ENCODE measurements at regions not wholly inside any gene's neighbourhood (a gene's known extent, or its start where the extent isn't known, plus 50 kb on each side); places are given as distances from the start of the nearest gene placed in this dataset.

DNA sequence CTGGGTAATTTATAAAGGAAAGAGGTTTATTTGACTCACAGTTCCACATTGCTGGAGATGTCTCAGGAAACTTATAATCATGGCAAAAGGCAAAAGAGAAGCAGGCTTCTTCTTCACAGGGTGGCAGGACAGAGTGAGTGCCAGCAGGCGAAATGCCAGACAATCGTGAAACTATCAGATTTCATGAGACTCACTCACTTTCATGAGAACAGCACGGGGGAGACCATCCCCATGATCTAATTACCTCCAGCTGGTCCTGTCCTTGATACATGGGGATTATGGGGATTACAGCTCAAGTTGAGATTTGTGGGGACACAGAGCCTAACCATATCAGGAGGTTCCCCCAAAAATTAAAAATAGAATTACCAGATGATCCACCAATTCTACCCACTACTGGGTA, 675.5 kb upstream of the SLC8A1 start:
- Mint-ChIP-seq H3K27ac (ENCODE audit: unreplicated experiment) (no peak overlapping the region), H3K36me3 (ENCODE audit: insufficient read depth, unreplicated experiment) (no peaks in the 10 kb centered on the region), H3K4me3 (ENCODE audit: unreplicated experiment) (no peak overlapping the region), H3K9me3 (ENCODE audit: unreplicated experiment) (peaks cover 19% of the 10 kb centered on the region), H3K27me3 (ENCODE audit: insufficient read depth, unreplicated experiment) (no peaks in the 10 kb centered on the region), H3K4me1 (ENCODE audit: low read depth, unreplicated experiment) (peaks cover 20% of the 10 kb centered on the region)
- Histone ChIP-seq H3K4me3 (ENCODE audit: low read depth, low read length) (no peak overlapping the region), H3K4me1 (peaks cover 31% of the 10 kb centered on the region), H3K36me3 (ENCODE audit: control insufficient read depth, insufficient read depth, low read length) (no peaks in the 10 kb centered on the region), H3K27me3 (replicated peaks; ENCODE audit: control insufficient read depth, insufficient read depth, low read length) (no peaks in the 10 kb centered on the region), H3K9me3 (peaks cover 4% of the 10 kb centered on the region; the same call in 1 of the 2 replicates)
- POLR2A ChIA-PET: no interaction called here
- no peak for DNase-seq
- intact Hi-C loops (cut with micrococcal nuclease; ENCODE audit: unreplicated experiment): no loop called here
- CTCF ChIA-PET: no interaction called here
- TF ChIP-seq, protein P1, sequence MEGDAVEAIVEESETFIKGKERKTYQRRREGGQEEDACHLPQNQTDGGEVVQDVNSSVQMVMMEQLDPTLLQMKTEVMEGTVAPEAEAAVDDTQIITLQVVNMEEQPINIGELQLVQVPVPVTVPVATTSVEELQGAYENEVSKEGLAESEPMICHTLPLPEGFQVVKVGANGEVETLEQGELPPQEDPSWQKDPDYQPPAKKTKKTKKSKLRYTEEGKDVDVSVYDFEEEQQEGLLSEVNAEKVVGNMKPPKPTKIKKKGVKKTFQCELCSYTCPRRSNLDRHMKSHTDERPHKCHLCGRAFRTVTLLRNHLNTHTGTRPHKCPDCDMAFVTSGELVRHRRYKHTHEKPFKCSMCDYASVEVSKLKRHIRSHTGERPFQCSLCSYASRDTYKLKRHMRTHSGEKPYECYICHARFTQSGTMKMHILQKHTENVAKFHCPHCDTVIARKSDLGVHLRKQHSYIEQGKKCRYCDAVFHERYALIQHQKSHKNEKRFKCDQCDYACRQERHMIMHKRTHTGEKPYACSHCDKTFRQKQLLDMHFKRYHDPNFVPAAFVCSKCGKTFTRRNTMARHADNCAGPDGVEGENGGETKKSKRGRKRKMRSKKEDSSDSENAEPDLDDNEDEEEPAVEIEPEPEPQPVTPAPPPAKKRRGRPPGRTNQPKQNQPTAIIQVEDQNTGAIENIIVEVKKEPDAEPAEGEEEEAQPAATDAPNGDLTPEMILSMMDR (IDR thresholded peaks at IDR 0.05; ENCODE audit: insufficient read depth in 1 of 2, low read depth in 1 of 2, low read length in 1 of 2, severe bottlenecking in 1 of 2, unreplicated experiment in 1 of 2): no peak
- BruUV-seq (replicated peaks): no TSS peak

DNA sequence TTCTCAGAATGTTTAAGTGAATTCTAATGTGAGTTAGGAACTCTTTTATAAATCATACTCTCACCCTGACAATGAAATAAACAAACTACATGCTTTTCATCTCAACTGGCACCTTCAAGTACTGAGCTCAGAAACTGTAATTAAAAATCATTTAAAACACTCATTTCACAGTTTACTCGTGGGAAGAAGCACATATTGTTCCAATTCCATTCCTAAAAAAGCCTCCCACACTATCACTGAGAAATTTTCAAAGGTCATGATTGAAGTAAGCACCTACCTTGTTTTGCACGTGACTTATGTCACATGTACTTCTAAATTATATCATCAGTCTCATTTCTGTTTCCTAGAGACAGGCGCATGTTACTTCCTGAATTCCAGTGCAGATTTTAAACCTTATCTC, 678.1 kb upstream of the SLC8A1 start:
- Mint-ChIP-seq H3K4me1 (ENCODE audit: low read depth, unreplicated experiment) (peaks cover 8% of the 10 kb centered on the region), H3K27me3 (ENCODE audit: insufficient read depth, unreplicated experiment) (no peaks in the 10 kb centered on the region), H3K36me3 (ENCODE audit: insufficient read depth, unreplicated experiment) (no peaks in the 10 kb centered on the region), H3K4me3 (ENCODE audit: unreplicated experiment) (no peak overlapping the region), H3K27ac (ENCODE audit: unreplicated experiment) (peak overlapping the region; percentile 42), H3K9me3 (ENCODE audit: unreplicated experiment) (peaks cover 19% of the 10 kb centered on the region)
- TF ChIP-seq, protein P1 (IDR thresholded peaks at IDR 0.05; ENCODE audit: insufficient read depth in 1 of 2, low read depth in 1 of 2, low read length in 1 of 2, severe bottlenecking in 1 of 2, unreplicated experiment in 1 of 2): no peak
- DNase-seq: no peak
- ChIA-PET POLR2A (no interaction called here), CTCF (no interaction called here)
- no peaks in the 10 kb centered on the region for H3K36me3 ChIP-seq (ENCODE audit: control insufficient read depth, insufficient read depth, low read length)
- peaks cover 4% of the 10 kb centered on the region; the same call in 1 of the 2 replicates for H3K9me3 ChIP-seq
- H3K4me1 ChIP-seq: peaks cover 26% of the 10 kb centered on the region
- no peaks in the 10 kb centered on the region for H3K27me3 ChIP-seq (replicated peaks; ENCODE audit: control insufficient read depth, insufficient read depth, low read length)
- intact Hi-C loops (cut with micrococcal nuclease; ENCODE audit: unreplicated experiment): no loop called here
- BruUV-seq (replicated peaks): no TSS peak
- no peak overlapping the region for H3K4me3 ChIP-seq (ENCODE audit: low read depth, low read length)

DNA sequence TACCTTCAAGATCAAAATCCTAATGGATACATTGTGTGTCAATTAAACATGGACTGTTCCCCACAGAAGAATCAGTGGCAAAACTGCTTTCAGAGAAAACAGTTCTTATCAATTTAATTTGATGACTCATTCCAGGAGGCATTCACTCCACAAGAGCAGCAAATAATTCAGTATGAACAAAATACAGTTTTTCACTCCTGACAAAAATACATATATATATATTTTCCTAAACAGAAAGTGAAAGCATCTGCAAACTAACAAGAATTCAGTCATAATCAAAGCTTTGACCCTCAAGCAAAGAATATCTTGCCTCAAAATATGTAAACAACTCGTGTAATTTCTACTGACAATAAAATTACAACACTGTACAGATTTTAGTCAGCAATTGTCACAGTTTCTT, 685.1 kb upstream of the SLC8A1 start:
- no TSS peak for BruUV-seq (replicated peaks)
- no peaks in the 10 kb centered on the region for H3K27me3 Mint-ChIP-seq (ENCODE audit: insufficient read depth, unreplicated experiment)
- H3K9me3 ChIP-seq: no peaks in the 10 kb centered on the region
- H3K4me1 Mint-ChIP-seq (ENCODE audit: low read depth, unreplicated experiment): peaks cover 8% of the 10 kb centered on the region
- no peak overlapping the region for H3K27ac Mint-ChIP-seq (ENCODE audit: unreplicated experiment)
- no peak overlapping the region for H3K4me3 Mint-ChIP-seq (ENCODE audit: unreplicated experiment)
- H3K9me3 Mint-ChIP-seq (ENCODE audit: unreplicated experiment): no peaks in the 10 kb centered on the region
- ChIA-PET POLR2A (no interaction called here), CTCF (no interaction called here)
- no peaks in the 10 kb centered on the region for H3K27me3 ChIP-seq (replicated peaks; ENCODE audit: control insufficient read depth, insufficient read depth, low read length)
- TF ChIP-seq, protein P1 (IDR thresholded peaks at IDR 0.05; ENCODE audit: insufficient read depth in 1 of 2, low read depth in 1 of 2, low read length in 1 of 2, severe bottlenecking in 1 of 2, unreplicated experiment in 1 of 2): no peak
- peaks cover 14% of the 10 kb centered on the region for H3K4me1 ChIP-seq
- no peaks in the 10 kb centered on the region for H3K36me3 Mint-ChIP-seq (ENCODE audit: insufficient read depth, unreplicated experiment)
- no peaks in the 10 kb centered on the region for H3K36me3 ChIP-seq (ENCODE audit: control insufficient read depth, insufficient read depth, low read length)
- intact Hi-C loops (cut with micrococcal nuclease; ENCODE audit: unreplicated experiment): no loop called here
- DNase-seq: no peak
- H3K4me3 ChIP-seq (ENCODE audit: low read depth, low read length): no peak overlapping the region
